GM03348 (cell line): ENCODE measurements at regions not wholly inside any gene's neighbourhood (a gene's known extent, or its start where the extent isn't known, plus 50 kb on each side); places are given as distances from the start of the nearest gene placed in this dataset.
"Not testable (repeated sequence)": the region's sequence is repeated elsewhere in the genome, so short reads cannot be mapped to it uniquely, and the experiment has no call there.

Source experiments
- DNase-seq: peaks from one replicate; pipeline ENCODE4 v3.0.0; 2012; ENCODE audit warnings: low spot score

GRCh38 chr3:5692446-5692845 lies 504.9 kb downstream of the EDEM1 start:
- no peak for DNase-seq

DNA sequence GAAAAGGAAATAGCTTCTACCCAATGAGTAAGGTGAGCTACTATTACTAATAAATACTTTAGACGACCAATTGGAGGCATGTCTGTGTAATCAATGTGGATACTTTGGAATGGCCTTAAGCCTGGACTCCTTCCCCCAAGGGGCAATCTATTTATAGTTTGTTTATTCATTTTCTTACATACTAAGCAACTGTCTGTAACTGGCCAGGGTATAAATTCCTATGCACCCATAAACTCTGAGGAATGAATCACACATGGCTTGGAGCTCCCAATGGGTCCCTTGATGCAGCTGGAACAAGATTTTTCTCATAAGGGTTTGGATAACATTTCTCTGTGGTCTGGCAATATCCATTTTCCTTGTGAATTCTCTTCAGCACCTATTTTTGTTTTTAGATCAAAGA lies 506.8 kb downstream of the EDEM1 start:
- no peak for DNase-seq

GRCh38 chr3:5698851-5699250 lies 511.3 kb downstream of the EDEM1 start:
- no peak for DNase-seq

- DNase-seq: no peak
Measured at GRCh38 chr3:5699313-5699712, 511.8 kb downstream of the EDEM1 start.

- DNase-seq: no peak
Measured at GRCh38 chr3:5699811-5700210, 512.3 kb downstream of the EDEM1 start.

- not testable (repeated sequence) for DNase-seq
Measured at GRCh38 chr3:5701005-5701404, 513.5 kb downstream of the EDEM1 start.

DNA sequence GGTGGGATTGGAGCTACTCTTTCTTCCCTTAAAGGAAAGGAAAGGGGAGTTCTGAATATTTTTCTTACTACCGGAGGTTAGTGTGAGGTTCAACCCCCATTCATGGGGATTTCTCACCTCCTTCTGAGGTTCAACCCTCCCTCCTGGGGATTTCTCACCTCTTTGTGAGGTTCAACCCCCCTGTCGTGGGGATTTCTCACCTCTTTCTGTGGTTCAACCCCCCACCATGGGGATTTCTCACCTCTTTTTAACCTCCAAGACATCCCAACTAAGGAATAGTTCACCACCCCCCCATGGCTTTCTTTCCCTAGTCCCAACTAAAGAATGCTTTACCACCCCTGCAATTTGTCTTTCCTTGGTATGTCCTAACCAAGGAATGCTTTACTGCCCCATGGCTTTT lies 520.3 kb downstream of the EDEM1 start:
- no peak for DNase-seq

DNA sequence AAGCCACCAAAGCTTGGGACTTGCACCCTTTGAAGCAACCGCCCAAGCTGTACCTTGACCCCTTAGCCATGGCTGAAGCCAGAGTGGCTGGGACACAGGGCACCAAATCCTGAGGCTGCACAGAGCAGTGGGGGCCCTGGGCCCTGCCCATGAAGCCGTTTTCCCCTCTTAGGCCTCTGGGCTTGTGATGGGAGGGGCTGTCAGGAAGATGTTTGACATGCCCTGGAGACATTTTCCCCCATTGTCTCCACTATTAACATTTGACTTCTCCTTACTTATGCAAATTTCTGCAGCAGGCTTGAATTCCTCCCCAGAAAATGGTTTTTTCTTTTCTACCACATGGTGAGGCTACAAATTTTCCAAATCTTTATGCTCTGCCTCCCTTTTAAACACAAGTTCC lies 522.2 kb downstream of the EDEM1 start:
- DNase-seq: no peak

DNA sequence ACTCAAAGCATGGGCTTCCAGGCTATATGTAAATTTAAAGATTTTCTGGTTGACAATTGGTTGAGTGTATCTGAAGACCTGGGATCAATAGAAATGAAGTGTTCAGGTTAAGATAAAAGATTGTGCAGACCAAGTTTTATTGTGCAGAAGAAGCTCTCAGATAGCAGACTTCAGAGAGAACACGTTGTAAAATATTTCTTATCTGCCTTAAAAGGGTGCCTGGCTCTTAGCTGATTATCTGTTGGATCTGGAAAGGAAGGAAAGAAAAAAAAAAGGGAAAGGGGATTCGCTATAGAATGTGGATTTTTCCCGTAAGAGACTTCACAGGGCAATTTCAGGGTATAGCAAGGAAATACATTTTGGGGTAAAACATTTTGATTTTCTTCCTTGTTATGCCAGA lies 523.2 kb downstream of the EDEM1 start:
- DNase-seq: no peak

DNA sequence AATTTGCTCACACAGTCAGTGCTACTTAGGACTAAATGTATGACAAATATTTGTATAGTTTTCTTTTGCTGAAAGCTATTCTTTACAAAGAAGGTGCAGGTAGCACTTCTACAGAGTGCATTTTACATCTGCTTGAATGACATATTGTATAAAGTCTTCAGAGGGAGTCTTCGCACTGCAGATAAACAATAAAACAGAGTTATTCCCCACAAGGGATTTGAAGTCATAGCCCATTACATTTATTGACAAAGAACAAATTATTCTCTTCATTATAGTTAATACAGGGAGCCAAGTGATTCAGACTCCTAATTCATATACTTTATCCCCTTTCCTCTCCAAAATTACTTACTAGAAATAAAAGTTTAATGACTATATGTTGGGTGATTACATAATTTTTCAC lies 529.7 kb downstream of the EDEM1 start:
- no peak for DNase-seq

GRCh38 chr3:5719668-5720067 lies 532.2 kb downstream of the EDEM1 start:
- not testable (repeated sequence) for DNase-seq

DNA sequence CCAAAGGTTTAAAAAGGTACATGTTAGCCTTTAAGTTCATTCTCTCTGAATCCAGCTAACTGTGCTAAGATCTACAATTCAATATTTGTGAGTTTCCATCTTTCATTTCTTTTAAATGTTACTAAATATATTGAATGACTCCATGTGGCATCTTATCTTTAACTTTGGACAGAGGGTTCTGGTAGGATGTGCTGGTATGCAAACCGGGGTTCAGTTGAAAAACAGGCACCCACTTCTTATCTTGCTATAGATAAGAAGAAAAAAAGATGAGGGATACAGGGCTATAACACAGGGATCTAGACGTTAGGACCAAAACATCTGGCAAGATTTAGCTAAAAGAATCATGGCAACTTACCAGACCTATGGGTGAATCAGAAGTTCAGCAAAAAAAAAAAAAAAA lies 538.3 kb downstream of the EDEM1 start:
- DNase-seq: no peak

DNA sequence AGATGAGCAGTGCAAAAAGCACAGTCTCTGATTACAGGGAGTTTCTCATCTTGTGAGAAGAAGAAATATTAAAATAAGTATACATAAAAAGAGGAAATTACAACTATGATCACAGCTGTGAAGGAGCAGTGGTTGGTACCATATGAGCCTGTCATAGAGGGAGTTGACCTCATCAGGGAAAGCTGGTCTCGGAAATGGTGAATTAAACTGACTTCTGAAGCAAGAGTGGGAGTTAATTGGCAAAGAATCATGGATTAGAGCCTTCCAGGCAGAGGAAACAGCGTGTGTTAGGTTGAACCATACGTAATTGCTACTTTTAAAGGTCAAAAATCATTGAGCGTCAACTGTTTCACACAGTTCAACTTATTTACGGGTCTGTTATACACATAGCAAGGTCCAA lies 539.1 kb downstream of the EDEM1 start:
- DNase-seq: no peak

GRCh38 chr3:5727743-5728484 lies 540.4 kb downstream of the EDEM1 start:
- DNase-seq: no peak

DNA sequence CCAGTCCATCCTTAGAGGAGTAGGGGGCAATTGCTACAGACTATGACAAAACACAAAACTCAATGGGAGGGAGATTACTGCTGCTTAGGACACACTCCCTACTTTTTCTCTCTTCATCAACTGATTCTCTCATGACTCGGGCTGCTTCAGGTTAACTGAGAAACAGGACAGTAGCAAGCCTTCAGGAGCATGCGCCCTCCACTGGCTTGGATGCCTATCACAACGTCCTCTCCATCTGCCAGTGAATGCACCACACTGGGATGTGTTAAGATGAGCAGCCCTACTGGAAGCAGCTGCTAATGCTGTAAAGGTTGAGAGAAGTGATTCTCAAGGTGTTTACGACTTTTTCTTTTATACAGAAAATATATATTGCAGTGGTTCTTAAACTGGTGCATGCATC lies 542.3 kb downstream of the EDEM1 start:
- DNase-seq: no peak

DNA sequence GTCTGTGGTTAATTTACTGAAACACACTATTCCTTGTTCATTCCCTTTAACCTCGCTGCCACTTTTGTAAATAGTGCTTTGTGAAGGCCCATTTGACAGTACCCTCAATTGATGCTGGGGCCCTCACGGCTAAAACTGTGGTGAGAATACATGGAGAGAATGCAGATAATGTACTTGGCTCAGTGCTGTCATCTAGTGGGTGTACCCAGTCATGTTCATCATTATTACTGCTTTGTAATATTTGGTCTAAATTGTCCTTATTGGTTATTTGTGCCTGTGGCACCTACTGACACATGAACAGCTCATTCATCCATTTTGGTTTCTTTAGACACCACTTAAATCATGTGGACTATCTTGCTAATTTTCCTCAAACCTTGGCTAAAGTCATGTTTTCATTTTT lies 543.6 kb downstream of the EDEM1 start:
- DNase-seq: no peak

DNA sequence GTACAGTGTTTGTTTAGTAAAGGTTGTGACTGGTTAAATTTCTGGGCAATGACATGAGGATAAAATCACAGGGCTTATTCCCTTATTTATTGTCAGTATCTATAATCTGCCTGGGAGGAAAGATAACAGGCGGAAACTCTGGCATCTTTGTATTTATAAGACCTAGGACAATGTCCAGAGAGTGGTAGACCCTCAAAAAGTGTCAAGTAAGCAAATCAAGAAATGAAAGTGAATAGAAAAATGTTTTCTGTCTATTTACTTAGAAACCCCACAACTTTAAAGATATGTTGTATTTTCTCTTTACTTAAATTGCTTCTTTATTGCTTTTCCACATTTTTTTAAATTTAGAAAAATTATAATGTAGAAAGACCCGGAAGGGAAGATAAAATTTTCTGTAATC lies 544.6 kb downstream of the EDEM1 start:
- no peak for DNase-seq

- DNase-seq: no peak
Measured at GRCh38 chr3:5733995-5734394, 546.5 kb downstream of the EDEM1 start.

GRCh38 chr3:5735896-5736295 lies 548.4 kb downstream of the EDEM1 start:
- DNase-seq: no peak

GRCh38 chr3:5739299-5739935 lies 551.9 kb downstream of the EDEM1 start:
- no peak for DNase-seq

- DNase-seq: no peak
Measured at GRCh38 chr3:5739949-5740348, 552.4 kb downstream of the EDEM1 start.

- DNase-seq: no peak
Measured at GRCh38 chr3:5741017-5741416, 553.5 kb downstream of the EDEM1 start.

GRCh38 chr3:5750091-5750490 lies 562.6 kb downstream of the EDEM1 start:
- DNase-seq: no peak
